ENCODE measurements at regions not wholly inside any gene's neighbourhood (a gene's known extent, or its start where the extent isn't known, plus 50 kb on each side); places are given as distances from the start of the nearest gene placed in this dataset.
"Not testable (repeated sequence)": the region's sequence is repeated elsewhere in the genome, so short reads cannot be mapped to it uniquely, and the experiment has no call there.

GRCh38 chr6:120279466-120280167 is 930.1 kb upstream of the MAN1A1 start:
- TF ChIP-seq CTCF (IDR thresholded peaks at IDR 0.05; ENCODE audit: insufficient read depth, low read length) = no peak
- no peak overlapping the region for H3K4me3 ChIP-seq (ENCODE audit: low read depth, low read length)
- no peak for DNase-seq (ENCODE audit: low read depth)

GRCh38 chr6:120278689-120279396 is 929.3 kb upstream of the MAN1A1 start:
- TF ChIP-seq CTCF (IDR thresholded peaks at IDR 0.05; ENCODE audit: insufficient read depth, low read length) = no peak
- no peak overlapping the region for H3K4me3 ChIP-seq (ENCODE audit: low read depth, low read length)
- DNase-seq (ENCODE audit: low read depth) = no peak

- no peak for TF ChIP-seq CTCF (IDR thresholded peaks at IDR 0.05; ENCODE audit: insufficient read depth, low read length)
- DNase-seq (ENCODE audit: low read depth) = no peak
Observed at GRCh38 chr6:120274547-120274946, 925.0 kb upstream of the MAN1A1 start.

GRCh38 chr6:120273411-120273810 is 923.9 kb upstream of the MAN1A1 start:
- no peak overlapping the region for H3K4me3 ChIP-seq (ENCODE audit: low read depth, low read length)
- TF ChIP-seq CTCF (IDR thresholded peaks at IDR 0.05; ENCODE audit: insufficient read depth, low read length) = no peak
- DNase-seq (ENCODE audit: low read depth) = no peak

More at GRCh38 chr6:120274547-120274946, 925.0 kb upstream of the MAN1A1 start:
- no peak overlapping the region for H3K4me3 ChIP-seq (ENCODE audit: low read depth, low read length)

GRCh38 chr6:120272038-120272437 is 922.5 kb upstream of the MAN1A1 start:
- DNase-seq (ENCODE audit: low read depth) = no peak
- no peak for TF ChIP-seq CTCF (IDR thresholded peaks at IDR 0.05; ENCODE audit: insufficient read depth, low read length)
- no peak overlapping the region for H3K4me3 ChIP-seq (ENCODE audit: low read depth, low read length)

GRCh38 chr6:120268256-120268655 is 918.7 kb upstream of the MAN1A1 start:
- DNase-seq (ENCODE audit: low read depth); H3K4me3 ChIP-seq (ENCODE audit: low read depth, low read length): not testable (repeated sequence)

GRCh38 chr6:120262354-120262753 is 912.8 kb upstream of the MAN1A1 start:
- no peak overlapping the region for H3K4me3 ChIP-seq (ENCODE audit: low read depth, low read length)
- DNase-seq (ENCODE audit: low read depth) = no peak
- TF ChIP-seq CTCF (IDR thresholded peaks at IDR 0.05; ENCODE audit: insufficient read depth, low read length) = no peak

Measured in fibroblast of the aortic adventitia (primary cell).